ENCODE measurements at regions not wholly inside any gene's neighbourhood (a gene's known extent, or its start where the extent isn't known, plus 50 kb on each side); places are given as distances from the start of the nearest gene placed in this dataset. TPM values are rescaled to one million over a fixed set of nuclear protein-coding genes. Genes with fewer than 3 reads are reported as not detected.

DNA sequence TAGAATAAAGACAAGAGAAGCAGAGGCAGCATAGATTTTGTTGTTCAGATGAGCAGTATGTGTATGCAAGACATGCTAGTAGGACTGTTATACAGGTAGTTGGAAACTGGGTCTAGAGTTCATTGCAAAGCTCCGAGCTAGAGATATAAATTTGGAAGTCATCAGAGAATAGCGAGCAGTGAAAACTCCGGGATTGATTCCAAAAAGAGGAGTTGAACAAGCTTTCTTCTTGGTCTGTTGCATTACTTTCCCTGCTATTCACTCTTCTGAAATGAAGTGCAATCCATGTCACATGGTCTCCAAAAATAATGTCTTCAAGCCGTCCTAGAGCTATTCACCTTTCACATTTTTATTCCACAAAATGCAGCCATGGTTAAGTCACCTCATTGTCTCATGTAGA lies 67.9 kb upstream of the ZNF462 start:
- no peak overlapping the region for H3K4me3 ChIP-seq (ENCODE audit: low read depth, low read length)
- H3K27ac ChIP-seq (ENCODE audit: low read depth, low read length): no peak overlapping the region
- H3K9me3 ChIP-seq (ENCODE audit: control insufficient read depth, insufficient read depth, low read length): no peaks in the 10 kb centered on the region
- WGBS (ENCODE audit: insufficient coverage): 69% methylated on average over 2 of the region's 4 CpGs
- no peak for DNase-seq (ENCODE audit: low read depth in 4 of 6, low spot score in 6 of 6)
- H3K27me3 ChIP-seq (ENCODE audit: control insufficient read depth, insufficient read depth, low read length): no peaks in the 10 kb centered on the region
- H3K4me1 ChIP-seq (ENCODE audit: control insufficient read depth, insufficient read depth, low read length): no peaks in the 10 kb centered on the region
- no peaks in the 10 kb centered on the region for H3K36me3 ChIP-seq (ENCODE audit: control insufficient read depth, insufficient read depth, low read length)

DNA sequence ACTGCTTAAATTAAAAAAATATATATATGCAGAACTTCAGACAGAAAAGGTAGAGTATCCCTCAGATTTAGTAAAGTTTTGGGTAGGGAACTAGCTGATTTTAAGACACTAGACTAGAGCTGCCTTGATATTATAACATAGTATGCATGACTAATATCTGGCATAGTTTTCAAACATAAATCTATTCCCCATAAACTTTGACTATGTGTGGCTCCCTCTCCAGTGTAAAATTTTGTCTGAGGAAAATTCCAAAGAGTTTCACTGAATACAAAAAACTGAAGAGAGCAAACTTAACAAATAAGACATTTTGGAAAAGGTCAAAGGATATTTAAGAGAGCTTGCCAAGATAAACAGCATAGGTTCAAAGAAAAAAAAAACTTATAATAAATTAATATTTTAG lies 66.2 kb upstream of the ZNF462 start:
- Histone ChIP-seq H3K36me3 (ENCODE audit: control insufficient read depth, insufficient read depth, low read length) (no peaks in the 10 kb centered on the region), H3K4me3 (ENCODE audit: low read depth, low read length) (no peak overlapping the region), H3K9me3 (ENCODE audit: control insufficient read depth, insufficient read depth, low read length) (no peaks in the 10 kb centered on the region), H3K27me3 (ENCODE audit: control insufficient read depth, insufficient read depth, low read length) (no peaks in the 10 kb centered on the region), H3K4me1 (ENCODE audit: control insufficient read depth, insufficient read depth, low read length) (no peaks in the 10 kb centered on the region), H3K27ac (ENCODE audit: low read depth, low read length) (no peak overlapping the region)
- no peak for DNase-seq (ENCODE audit: low read depth in 4 of 6, low spot score in 6 of 6)

DNA sequence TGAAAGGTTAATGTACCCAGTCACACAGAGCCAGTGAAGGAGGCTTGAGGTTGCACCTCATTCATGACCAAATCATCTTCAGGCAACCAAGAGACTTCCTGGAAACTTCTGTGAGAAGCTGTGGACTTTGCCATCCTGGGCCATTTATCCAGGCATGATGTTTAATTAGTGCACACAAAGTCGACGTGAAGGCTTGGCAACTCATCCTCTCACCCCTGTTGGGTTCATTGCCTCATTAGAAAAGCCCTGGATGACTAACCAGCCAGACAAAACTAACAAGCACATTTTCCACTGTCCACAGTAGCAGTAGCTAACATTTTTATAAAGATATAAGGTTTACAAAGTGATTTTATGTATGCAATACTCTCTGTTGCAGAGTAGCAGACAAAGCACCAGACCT lies 65.7 kb upstream of the ZNF462 start:
- 44% methylated on average over 2 of the region's 2 CpGs for WGBS (ENCODE audit: insufficient coverage)

DNA sequence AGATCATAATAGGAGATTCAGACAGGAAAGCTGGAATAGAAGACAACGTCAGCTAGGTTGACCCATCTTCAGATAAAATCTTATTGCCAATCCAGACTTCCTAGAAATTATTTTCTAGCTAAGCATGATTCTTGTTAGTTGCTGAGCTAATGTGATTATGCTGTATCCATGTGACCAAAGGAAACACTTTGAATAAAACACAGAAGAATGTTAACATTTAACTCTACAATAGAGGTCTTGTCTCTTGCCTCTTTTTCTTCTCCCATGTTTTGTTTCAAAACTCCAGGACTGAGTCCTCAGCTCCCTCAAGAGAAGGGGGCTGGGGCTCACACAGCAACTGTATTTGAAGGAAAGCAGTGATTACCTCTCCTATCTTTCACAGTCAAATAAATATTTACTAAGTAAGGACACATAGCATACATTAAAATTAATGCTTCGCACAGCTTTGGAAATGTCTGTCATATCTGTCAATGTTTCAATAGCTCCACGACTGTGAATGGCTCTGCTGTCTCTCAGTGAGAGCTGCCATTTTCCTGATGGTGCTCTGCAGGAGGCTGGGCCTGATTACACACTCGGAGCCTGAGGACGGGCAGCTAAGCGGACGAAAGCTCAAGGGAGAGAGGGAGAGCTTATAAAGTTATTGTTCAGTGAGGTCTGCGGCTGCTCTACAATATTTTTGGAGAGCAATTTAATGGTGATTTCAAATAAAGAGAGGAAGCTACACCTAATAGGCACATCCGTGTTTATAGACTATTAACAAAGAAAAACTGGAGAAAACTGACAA lies 64.8 kb upstream of the ZNF462 start:
- Histone ChIP-seq H3K4me3 (ENCODE audit: low read depth, low read length) (no peak overlapping the region), H3K36me3 (ENCODE audit: control insufficient read depth, insufficient read depth, low read length) (no peaks in the 10 kb centered on the region), H3K27me3 (ENCODE audit: control insufficient read depth, insufficient read depth, low read length) (no peaks in the 10 kb centered on the region), H3K27ac (ENCODE audit: low read depth, low read length) (no peak overlapping the region), H3K9me3 (ENCODE audit: control insufficient read depth, insufficient read depth, low read length) (no peaks in the 10 kb centered on the region), H3K4me1 (ENCODE audit: control insufficient read depth, insufficient read depth, low read length) (no peaks in the 10 kb centered on the region)
- DNase-seq (ENCODE audit: low read depth in 4 of 6, low spot score in 6 of 6): peak in 2 of 6 donors; percentile 7 to 49
- 49% methylated on average over 6 of the region's 9 CpGs for WGBS (ENCODE audit: insufficient coverage)

More for the DNA sequence above, 65.7 kb upstream of the ZNF462 start:
- no peaks in the 10 kb centered on the region for H3K27me3 ChIP-seq (ENCODE audit: control insufficient read depth, insufficient read depth, low read length)
- no peak overlapping the region for H3K27ac ChIP-seq (ENCODE audit: low read depth, low read length)
- no peaks in the 10 kb centered on the region for H3K4me1 ChIP-seq (ENCODE audit: control insufficient read depth, insufficient read depth, low read length)
- no peaks in the 10 kb centered on the region for H3K36me3 ChIP-seq (ENCODE audit: control insufficient read depth, insufficient read depth, low read length)
- DNase-seq (ENCODE audit: low read depth in 4 of 6, low spot score in 6 of 6): peak in 1 of 6 donors; percentile 11
- no peak overlapping the region for H3K4me3 ChIP-seq (ENCODE audit: low read depth, low read length)
- H3K9me3 ChIP-seq (ENCODE audit: control insufficient read depth, insufficient read depth, low read length): no peaks in the 10 kb centered on the region

DNA sequence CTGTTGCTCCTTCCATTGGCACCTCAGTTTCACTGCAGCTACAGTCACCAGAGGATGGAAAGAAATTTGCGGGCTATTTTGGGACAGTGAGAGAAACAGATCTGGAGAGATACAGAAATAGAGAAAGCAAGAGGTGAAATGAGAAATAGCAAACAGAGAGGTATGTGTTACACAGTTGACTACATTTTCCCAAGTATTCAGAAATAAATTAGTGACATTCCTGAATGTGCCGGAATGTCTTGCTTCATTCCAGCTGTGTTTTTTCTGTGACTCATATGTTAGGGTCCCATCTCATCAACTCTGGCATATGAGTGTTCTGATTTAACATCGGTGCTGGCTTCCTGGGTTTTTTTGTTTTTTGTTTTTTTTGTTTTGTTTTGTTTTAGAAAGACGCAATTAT lies 63.8 kb upstream of the ZNF462 start:
- Histone ChIP-seq H3K4me3 (ENCODE audit: low read depth, low read length) (no peak overlapping the region), H3K4me1 (ENCODE audit: control insufficient read depth, insufficient read depth, low read length) (no peaks in the 10 kb centered on the region), H3K27me3 (ENCODE audit: control insufficient read depth, insufficient read depth, low read length) (no peaks in the 10 kb centered on the region), H3K27ac (ENCODE audit: low read depth, low read length) (no peak overlapping the region), H3K9me3 (ENCODE audit: control insufficient read depth, insufficient read depth, low read length) (no peaks in the 10 kb centered on the region), H3K36me3 (ENCODE audit: control insufficient read depth, insufficient read depth, low read length) (no peaks in the 10 kb centered on the region)
- WGBS (ENCODE audit: insufficient coverage): 100% methylated on average over 1 of the region's 4 CpGs
- no peak for DNase-seq (ENCODE audit: low read depth in 4 of 6, low spot score in 6 of 6)

DNA sequence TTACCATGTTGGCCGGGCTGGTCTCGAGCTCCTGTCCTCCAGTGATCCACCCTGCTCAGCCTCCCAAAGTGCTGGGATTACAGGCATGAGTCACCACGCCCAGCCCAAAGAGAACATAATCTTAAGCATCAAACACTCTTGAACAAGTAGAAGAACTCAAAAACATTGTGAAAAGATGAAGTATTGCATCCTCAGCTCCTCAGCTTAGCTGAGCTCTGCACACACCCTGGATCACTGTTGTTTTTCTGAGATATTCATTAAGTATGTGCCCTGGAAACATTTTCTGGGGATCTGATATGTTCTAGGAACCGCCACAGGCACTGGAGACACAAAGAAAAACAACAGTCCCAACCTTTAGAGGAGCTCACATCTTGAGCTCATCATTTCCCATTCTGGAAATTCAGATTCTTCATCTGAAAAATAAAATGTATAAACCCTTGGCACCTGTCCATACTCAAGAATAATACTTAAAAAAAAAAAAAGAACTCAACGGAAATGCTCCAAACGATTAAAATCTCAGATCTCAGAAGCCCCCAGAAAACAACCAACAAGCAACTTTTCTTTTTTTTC lies 62.2 kb upstream of the ZNF462 start:
- Histone ChIP-seq H3K4me3 (ENCODE audit: low read depth, low read length) (no peak overlapping the region), H3K9me3 (ENCODE audit: control insufficient read depth, insufficient read depth, low read length) (no peaks in the 10 kb centered on the region), H3K27me3 (ENCODE audit: control insufficient read depth, insufficient read depth, low read length) (no peaks in the 10 kb centered on the region), H3K4me1 (ENCODE audit: control insufficient read depth, insufficient read depth, low read length) (no peaks in the 10 kb centered on the region), H3K27ac (ENCODE audit: low read depth, low read length) (no peak overlapping the region), H3K36me3 (ENCODE audit: control insufficient read depth, insufficient read depth, low read length) (no peaks in the 10 kb centered on the region)
- no CpG with 5 or more reads among the region's 6 CpGs for WGBS (ENCODE audit: insufficient coverage)
- no peak for DNase-seq (ENCODE audit: low read depth in 4 of 6, low spot score in 6 of 6)

DNA sequence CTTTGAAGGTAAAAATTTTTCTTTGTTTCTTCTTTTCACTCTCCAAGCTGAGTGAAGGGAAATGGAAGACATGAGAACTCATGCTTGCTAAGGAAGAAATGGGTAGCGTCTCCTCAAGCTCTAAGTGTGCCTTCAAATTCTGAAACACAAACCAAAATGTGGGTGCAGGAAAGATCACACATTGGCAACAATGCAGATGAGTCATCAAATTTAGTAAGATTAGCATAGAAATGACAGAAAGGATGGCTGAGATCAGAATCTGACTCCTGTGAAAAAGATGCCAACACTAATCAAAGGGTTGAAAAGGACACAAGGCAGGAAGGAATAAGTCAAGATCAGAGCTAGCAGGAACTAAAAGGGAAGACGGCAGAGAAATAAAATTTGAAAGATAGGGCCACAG lies 61.1 kb upstream of the ZNF462 start:
- H3K4me1 ChIP-seq (ENCODE audit: control insufficient read depth, insufficient read depth, low read length): no peaks in the 10 kb centered on the region
- no peaks in the 10 kb centered on the region for H3K9me3 ChIP-seq (ENCODE audit: control insufficient read depth, insufficient read depth, low read length)
- no peak overlapping the region for H3K27ac ChIP-seq (ENCODE audit: low read depth, low read length)
- WGBS (ENCODE audit: insufficient coverage): 95% methylated on average over 2 of the region's 2 CpGs
- DNase-seq (ENCODE audit: low read depth in 4 of 6, low spot score in 6 of 6): no peak
- no peaks in the 10 kb centered on the region for H3K36me3 ChIP-seq (ENCODE audit: control insufficient read depth, insufficient read depth, low read length)
- no peaks in the 10 kb centered on the region for H3K27me3 ChIP-seq (ENCODE audit: control insufficient read depth, insufficient read depth, low read length)
- H3K4me3 ChIP-seq (ENCODE audit: low read depth, low read length): no peak overlapping the region

Small RNAs in the stretch of these regions (small RNA-seq; reads per million reads assigned to genes)
- not detected for gene MIR8081 (ENCODE audit: low replicate concordance)

Measured in spinal cord (tissue), 10 donors.